H1 (cell line): ENCODE measurements at regions not wholly inside any gene's neighbourhood (a gene's known extent, or its start where the extent isn't known, plus 50 kb on each side); places are given as distances from the start of the nearest gene placed in this dataset.

Source experiments
- CTCF ChIA-PET: fragments of 300-600 bp; sonication (Branson Sonifier 250); formaldehyde crosslinking; loops from one replicate; lab custom pipeline; 2021; ENCODE audit not compliant: partially characterized antibody; lab: Charles Lee
- POLR2A ChIA-PET: fragments of 300-600 bp; sonication (Branson Sonifier 250); formaldehyde crosslinking; loops from one replicate; lab custom pipeline; 2021; ENCODE audit warnings: inconsistent platforms; ENCODE audit not compliant: partially characterized antibody; lab: Charles Lee
- DNase-seq, 2 experiments: peaks; one replicate each; pipeline versions ENCODE4 v3.0.0 to v3.0.0-alpha.2; 2010 to 2022; ENCODE audit warnings: low spot score in 2 of 2, low read depth in 1 of 2, mixed read lengths in 1 of 2
- FAIRE-seq: peaks from 2 replicates; lab custom pipeline; 2011; peaks lifted over from hg19 to GRCh38; lab: Jason Lieb, UNC
- H2AFZ ChIP-seq: 2 replicates; pipeline ENCODE4 v1.8.1; 2012; ENCODE audit warnings: low read length, inconsistent platforms
- H2AK5ac ChIP-seq: 2 replicates; pipeline ENCODE4 v1.6.1; 2013; ENCODE audit warnings: low read depth, low read length
- H2BK120ac ChIP-seq: replicated peaks from 2 replicates; pipeline ENCODE3; 2013; ENCODE audit warnings: low read depth, low read length, inconsistent platforms
- H2BK12ac ChIP-seq: 2 replicates; pipeline ENCODE4 v1.6.1; 2013; ENCODE audit warnings: low read depth, low read length
- H2BK15ac ChIP-seq: 2 replicates; pipeline ENCODE4 v1.6.1; 2013; ENCODE audit warnings: low read length
- H2BK20ac ChIP-seq: 2 replicates; pipeline ENCODE4 v1.6.1; 2013; ENCODE audit warnings: low read length
- H2BK5ac ChIP-seq: 2 replicates; pipeline ENCODE4 v1.6.1; 2013; ENCODE audit warnings: low read depth, low read length
- H3K14ac ChIP-seq: 2 replicates; pipeline ENCODE4 v1.6.1; 2013; ENCODE audit warnings: inconsistent platforms; ENCODE audit not compliant: insufficient read length
- H3K18ac ChIP-seq: 2 replicates; pipeline ENCODE4 v1.6.1; 2013; ENCODE audit warnings: low read length; ENCODE audit errors: extremely low read depth
- H3K23ac ChIP-seq: 2 replicates; pipeline ENCODE4 v1.6.1; 2013; ENCODE audit warnings: inconsistent platforms; ENCODE audit not compliant: insufficient read length
- H3K23me2 ChIP-seq: 2 replicates; pipeline ENCODE4 v1.6.1; 2013; ENCODE audit warnings: low read depth, low read length
- H3K27ac ChIP-seq: 2 replicates; pipeline ENCODE4 v1.6.1; 2011; ENCODE audit warnings: low read depth, low read length, inconsistent platforms
- H3K27me3 ChIP-seq, 4 experiments: replicated peaks in 1 of 4; 1 replicate in 1 of 4; 2 replicates in 3 of 4; pipeline versions ENCODE4 v1.6.1 to v1.8.1; 2011 to 2013; ENCODE audit warnings: low read length in 3 of 4, mild to moderate bottlenecking in 3 of 4, inconsistent platforms in 2 of 4, mixed read lengths in 2 of 4, moderate library complexity in 1 of 4; ENCODE audit not compliant: control insufficient read depth in 3 of 4, insufficient read depth in 3 of 4; ENCODE audit errors: extremely low read depth in 1 of 4
- H3K36me3 ChIP-seq, 4 experiments: 2 replicates each; pipeline versions ENCODE4 v1.6.1 to v1.8.1; 2011 to 2013; ENCODE audit warnings: mild to moderate bottlenecking in 4 of 4, low read length in 3 of 4, moderate library complexity in 2 of 4, control low read depth in 1 of 4, inconsistent platforms in 1 of 4; ENCODE audit not compliant: insufficient read depth in 4 of 4, control insufficient read depth in 2 of 4
- H3K4ac ChIP-seq: replicated peaks from 2 replicates; pipeline ENCODE3; 2013; ENCODE audit warnings: low read length, low read depth, mixed read lengths, inconsistent platforms; ENCODE audit not compliant: insufficient read length
- H3K4me1 ChIP-seq, 4 experiments: replicated peaks in 1 of 4; 1 replicate in 1 of 4; 2 replicates in 3 of 4; pipeline versions ENCODE4 v1.6.1 to v1.8.1; 2011 to 2013; ENCODE audit warnings: low read length in 3 of 4, inconsistent platforms in 2 of 4, mixed read lengths in 1 of 4; ENCODE audit not compliant: insufficient read depth in 4 of 4, control insufficient read depth in 3 of 4
- H3K4me2 ChIP-seq, 2 experiments: 2 replicates each; pipeline versions ENCODE4 v1.6.1 to v1.8.1; 2011 to 2013; ENCODE audit warnings: low read depth in 2 of 2, low read length in 2 of 2, control low read depth in 1 of 2, inconsistent platforms in 1 of 2, mild to moderate bottlenecking in 1 of 2; ENCODE audit not compliant: insufficient read depth in 1 of 2
- H3K4me3 ChIP-seq, 4 experiments: fragments of 200-600, 300-600 bp in 1 of 4; sonication (generic), shearing (Covaris generic), sonication (Bioruptor Twin) in 1 of 4; 2 replicates each; pipeline versions ENCODE4 v1.5.1 to v1.8.1; 2011 to 2016; ENCODE audit warnings: low read length in 4 of 4, low read depth in 3 of 4, control low read depth in 2 of 4, inconsistent platforms in 2 of 4, mild to moderate bottlenecking in 2 of 4, mixed read lengths in 1 of 4, moderate library complexity in 1 of 4; ENCODE audit not compliant: insufficient read depth in 2 of 4; ENCODE audit errors: extremely low read depth in 1 of 4
- H3K56ac ChIP-seq: replicated peaks from 2 replicates; pipeline ENCODE3; 2013; ENCODE audit warnings: low read depth, mild to moderate bottlenecking, mixed read lengths, low read length, inconsistent platforms; ENCODE audit not compliant: insufficient read length
- H3K79me1 ChIP-seq: 2 replicates; pipeline ENCODE4 v1.6.1; 2013; ENCODE audit warnings: low read depth, low read length, control low read depth
- H3K79me2 ChIP-seq, 2 experiments: 2 replicates each; pipeline versions ENCODE4 v1.6.1 to v1.8.1; 2012 to 2013; ENCODE audit warnings: low read length in 2 of 2, mild to moderate bottlenecking in 2 of 2, inconsistent platforms in 1 of 2; ENCODE audit not compliant: insufficient read depth in 2 of 2, control insufficient read depth in 1 of 2
- H3K9ac ChIP-seq, 4 experiments: replicated peaks in 1 of 4; 1 replicate in 1 of 4; 2 replicates in 3 of 4; pipeline versions ENCODE4 v1.6.1 to v1.8.1; 2011 to 2013; ENCODE audit warnings: low read depth in 3 of 4, low read length in 3 of 4, control low read depth in 2 of 4, mild to moderate bottlenecking in 2 of 4, moderate library complexity in 2 of 4, inconsistent platforms in 1 of 4; ENCODE audit errors: extremely low read depth in 1 of 4
- H3K9me3 ChIP-seq, 2 experiments: 2 replicates each; pipeline versions ENCODE4 v1.6.1 to v1.8.1; 2012 to 2013; ENCODE audit warnings: mild to moderate bottlenecking in 2 of 2, moderate library complexity in 2 of 2, control low read depth in 1 of 2, inconsistent platforms in 1 of 2, low read depth in 1 of 2, low read length in 1 of 2, mixed read lengths in 1 of 2; ENCODE audit not compliant: insufficient read depth in 2 of 2
- H4K20me1 ChIP-seq, 2 experiments: replicated peaks in 1 of 2; 2 replicates each; pipeline versions ENCODE3 to v1.8.1; 2011 to 2013; ENCODE audit warnings: inconsistent platforms in 2 of 2, low read length in 2 of 2, mild to moderate bottlenecking in 1 of 2; ENCODE audit not compliant: insufficient read depth in 2 of 2, control insufficient read depth in 1 of 2
- H4K5ac ChIP-seq: 2 replicates; pipeline ENCODE4 v1.6.1; 2013; ENCODE audit warnings: low read length, low read depth, mixed read lengths, inconsistent platforms; ENCODE audit not compliant: insufficient read length
- H4K8ac ChIP-seq: 2 replicates; pipeline ENCODE4 v1.8.0; 2013; ENCODE audit warnings: mild to moderate bottlenecking, moderate library complexity, low read length, inconsistent platforms; ENCODE audit not compliant: insufficient read depth; ENCODE audit errors: extremely low read depth
- H4K91ac ChIP-seq: replicated peaks from 2 replicates; pipeline ENCODE3; 2013; ENCODE audit warnings: low read length, mixed read lengths, inconsistent platforms; ENCODE audit not compliant: insufficient read length
- ATF2 ChIP-seq: IDR thresholded peaks from 2 replicates; pipeline ENCODE4 v1.6.1; 2012; ENCODE audit warnings: low read length, inconsistent platforms
- ATF3 ChIP-seq: IDR thresholded peaks from 2 replicates; pipeline ENCODE4 v1.6.1; 2011; ENCODE audit warnings: low read depth, mild to moderate bottlenecking, low read length; ENCODE audit not compliant: insufficient read depth
- BACH1 ChIP-seq: IDR thresholded peaks from 2 replicates; pipeline ENCODE4 v1.6.1; 2012; ENCODE audit warnings: low read length, improper control_type of control experiment
- CTBP2 ChIP-seq: IDR thresholded peaks from 2 replicates; pipeline ENCODE4 v1.7.0; 2011; ENCODE audit warnings: borderline replicate concordance, mild to moderate bottlenecking, moderate library complexity, mixed read lengths, low read length; ENCODE audit not compliant: insufficient read depth, insufficient read length
- FOSL1 ChIP-seq: IDR thresholded peaks from 2 replicates; pipeline ENCODE4 v1.6.1; 2011; ENCODE audit warnings: mild to moderate bottlenecking, low read depth, low read length, moderate library complexity; ENCODE audit not compliant: insufficient read depth
- HDAC2 ChIP-seq, 2 experiments: fragments of 300-600 bp in 1 of 2; sonication (generic) in 1 of 2; IDR thresholded peaks; 2 replicates each; pipeline ENCODE4 v1.6.1; 2011 to 2012; ENCODE audit warnings: low read depth in 2 of 2, low read length in 2 of 2, mild to moderate bottlenecking in 2 of 2, moderate library complexity in 2 of 2, borderline replicate concordance in 1 of 2, inconsistent platforms in 1 of 2
- KDM1A ChIP-seq: fragments of 200-600, 300-600 bp; sonication (generic); IDR thresholded peaks from 2 replicates; pipeline ENCODE4 v1.7.1; 2016; ENCODE audit warnings: mild to moderate bottlenecking, low read length, borderline replicate concordance
- KDM4A ChIP-seq: IDR thresholded peaks from one replicate; pipeline ENCODE4 v1.7.1; 2012; ENCODE audit warnings: low read depth, mild to moderate bottlenecking, moderate library complexity, low read length, inconsistent platforms; ENCODE audit not compliant: severe bottlenecking
- NANOG ChIP-seq: IDR thresholded peaks from 2 replicates; pipeline ENCODE4 v1.6.1; 2011; ENCODE audit warnings: low read length, low read depth, mild to moderate bottlenecking, inconsistent platforms; ENCODE audit not compliant: insufficient read depth, poor library complexity, severe bottlenecking
- POLR2AphosphoS5 ChIP-seq: IDR thresholded peaks from 2 replicates; pipeline ENCODE4 v1.6.1; 2011; ENCODE audit warnings: low read depth, low read length
- RXRA ChIP-seq: IDR thresholded peaks from 2 replicates; pipeline ENCODE4 v1.6.1; 2011; ENCODE audit warnings: low read depth, mild to moderate bottlenecking, low read length, moderate library complexity; ENCODE audit not compliant: insufficient read depth
- ZNF274 ChIP-seq: IDR thresholded peaks from 2 replicates; pipeline ENCODE4 v1.7.0; 2012; ENCODE audit warnings: low read length, borderline replicate concordance; ENCODE audit errors: extremely low read depth
- WGBS, 2 experiments: shearing (Covaris generic) in 1 of 2; methylation state at CpG; one replicate each; pipeline versions ENCODE4 v1.1.6 to v1.1.7; 2013 to 2015; ENCODE audit warnings: low lambda C conversion rate in 2 of 2, mixed read lengths in 2 of 2, inconsistent platforms in 1 of 2, low coverage in 1 of 2, missing lambda C conversion rate in 1 of 2; ENCODE audit not compliant: insufficient replicate concordance in 2 of 2, insufficient coverage in 1 of 2, insufficient read length in 1 of 2; ENCODE audit errors: extremely low coverage in 1 of 2, missing lambda C conversion rate in 1 of 2; 5-methylcytosine and 5-hydroxymethylcytosine counted together

- FAIRE-seq: no peak
- Histone ChIP-seq H3K4ac (no peak overlapping the region), H2AFZ (no peak overlapping the region), H2BK15ac (no peak overlapping the region), H2BK5ac (no peak overlapping the region), H2BK12ac (no peak overlapping the region), H4K91ac (no peak overlapping the region), H2BK120ac (no peak overlapping the region), H3K4me1 (peaks cover 0 to 2% (median 0%) of the 10 kb centered on the region in 4 experiments; a peak in 1 of 7 replicates), H3K56ac (no peak overlapping the region), H4K5ac (no peak overlapping the region), H3K27ac (no peak overlapping the region), H3K23ac (no peak overlapping the region), H2AK5ac (no peak overlapping the region), H3K79me2 (no peaks in the 10 kb centered on the region), H3K4me2 (no peak overlapping the region), H3K18ac (no peak overlapping the region), H3K36me3 (no peaks in the 10 kb centered on the region), H2BK20ac (no peak overlapping the region), H4K8ac (no peak overlapping the region), H3K14ac (no peak overlapping the region), H3K9ac (no peak overlapping the region), H3K23me2 (no peaks in the 10 kb centered on the region), H3K27me3 (no peaks in the 10 kb centered on the region), H3K9me3 (no peaks in the 10 kb centered on the region), H4K20me1 (no peaks in the 10 kb centered on the region), H3K4me3 (no peak overlapping the region), H3K79me1 (no peaks in the 10 kb centered on the region)
- CTCF ChIA-PET: interaction anchor here (0.9 to 2.9 kb wide), 5 partner anchors 15 to 1044 kb away, joined by 3 to 13 read pairs (median 3); no protein-coding TSS in a partner anchor
- 100% methylated on average over 1 of the region's 1 CpG; no CpG with 5 or more reads in 1 of the 2 experiments for WGBS, 2 experiments
- DNase-seq: no peak
- POLR2A ChIA-PET: no interaction called here
- no peak for TF ChIP-seq ATF3
- TF ChIP-seq KDM4A: no peak
- TF ChIP-seq CTBP2: no peak
- no peak for TF ChIP-seq KDM1A
- TF ChIP-seq RXRA: no peak
- TF ChIP-seq NANOG: no peak
- TF ChIP-seq ATF2: no peak
- no peak for TF ChIP-seq FOSL1
- TF ChIP-seq BACH1: no peak
- no peak for TF ChIP-seq ZNF274
- TF ChIP-seq POLR2AphosphoS5: no peak
- TF ChIP-seq HDAC2 (IDR thresholded peaks at IDR 0.05; ENCODE audit: borderline replicate concordance in 1 of 2, low read depth in 2 of 2, low read length in 2 of 2): no peak
Measured at GRCh38 chr1:228669242-228669585, 66.1 kb upstream of the RHOU start.
